Fibroblast of lung (primary cell): ENCODE measurements at regions not wholly inside any gene's neighbourhood (a gene's known extent, or its start where the extent isn't known, plus 50 kb on each side); places are given as distances from the start of the nearest gene placed in this dataset.

ENCODE experiments used
- EZH2 ChIP-seq: IDR thresholded peaks from 2 replicates; pipeline ENCODE4 v1.5.1; 2012; ENCODE audit warnings: low read length, control low read depth, mild to moderate bottlenecking; ENCODE audit errors: missing control alignments
- TF ChIP-seq, protein P1 (sequence below), 2 donors: IDR thresholded peaks in 1 of 2; conservative IDR thresholded peaks in 1 of 2; 1 replicate in 1 of 2; 2 replicates in 1 of 2; pipeline ENCODE4 v1.5.1; 2011 to 2012; ENCODE audit warnings: low read length in 2 of 2, control low read depth in 1 of 2, inconsistent platforms in 1 of 2, low read depth in 1 of 2, mild to moderate bottlenecking in 1 of 2

DNA sequence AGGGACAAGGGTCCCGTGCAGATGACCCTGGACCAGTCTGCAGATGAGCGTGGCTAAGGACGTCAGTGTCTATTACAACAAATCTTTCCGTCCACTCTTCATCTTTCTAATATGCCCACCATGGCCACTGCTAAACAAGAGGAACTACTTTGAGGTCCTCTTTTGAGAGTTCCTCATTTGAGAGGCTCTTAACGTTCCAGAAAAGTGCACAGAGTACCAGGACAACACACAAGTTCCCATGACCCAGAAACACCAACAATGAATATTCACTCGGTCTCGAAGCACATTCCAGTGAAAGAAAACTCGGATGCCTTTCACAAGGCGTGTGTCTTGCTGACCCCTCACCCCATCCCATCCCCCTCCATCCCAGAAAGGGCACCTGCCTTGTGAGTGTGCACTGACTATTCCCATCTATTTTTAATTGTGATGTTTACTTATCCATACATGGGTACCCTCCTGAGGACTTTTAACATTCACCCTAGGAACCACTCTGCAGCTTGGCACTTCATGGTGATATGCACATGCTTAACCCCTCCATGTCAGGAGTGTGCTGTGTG, 157.0 kb downstream of the SHANK2 start:
- TF ChIP-seq, protein P1, sequence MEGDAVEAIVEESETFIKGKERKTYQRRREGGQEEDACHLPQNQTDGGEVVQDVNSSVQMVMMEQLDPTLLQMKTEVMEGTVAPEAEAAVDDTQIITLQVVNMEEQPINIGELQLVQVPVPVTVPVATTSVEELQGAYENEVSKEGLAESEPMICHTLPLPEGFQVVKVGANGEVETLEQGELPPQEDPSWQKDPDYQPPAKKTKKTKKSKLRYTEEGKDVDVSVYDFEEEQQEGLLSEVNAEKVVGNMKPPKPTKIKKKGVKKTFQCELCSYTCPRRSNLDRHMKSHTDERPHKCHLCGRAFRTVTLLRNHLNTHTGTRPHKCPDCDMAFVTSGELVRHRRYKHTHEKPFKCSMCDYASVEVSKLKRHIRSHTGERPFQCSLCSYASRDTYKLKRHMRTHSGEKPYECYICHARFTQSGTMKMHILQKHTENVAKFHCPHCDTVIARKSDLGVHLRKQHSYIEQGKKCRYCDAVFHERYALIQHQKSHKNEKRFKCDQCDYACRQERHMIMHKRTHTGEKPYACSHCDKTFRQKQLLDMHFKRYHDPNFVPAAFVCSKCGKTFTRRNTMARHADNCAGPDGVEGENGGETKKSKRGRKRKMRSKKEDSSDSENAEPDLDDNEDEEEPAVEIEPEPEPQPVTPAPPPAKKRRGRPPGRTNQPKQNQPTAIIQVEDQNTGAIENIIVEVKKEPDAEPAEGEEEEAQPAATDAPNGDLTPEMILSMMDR (conservative IDR thresholded peaks at IDR 0.05 in 1 of 2, IDR thresholded peaks at IDR 0.05 in 1 of 2; ENCODE audit: low read depth in 1 of 2, low read length in 2 of 2), result no peak
- TF ChIP-seq EZH2, result no peak
